ENCODE measurements at regions not wholly inside any gene's neighbourhood (a gene's known extent, or its start where the extent isn't known, plus 50 kb on each side); places are given as distances from the start of the nearest gene placed in this dataset.
"Not testable (repeated sequence)": the region's sequence is repeated elsewhere in the genome, so short reads cannot be mapped to it uniquely, and the experiment has no call there.

DNA sequence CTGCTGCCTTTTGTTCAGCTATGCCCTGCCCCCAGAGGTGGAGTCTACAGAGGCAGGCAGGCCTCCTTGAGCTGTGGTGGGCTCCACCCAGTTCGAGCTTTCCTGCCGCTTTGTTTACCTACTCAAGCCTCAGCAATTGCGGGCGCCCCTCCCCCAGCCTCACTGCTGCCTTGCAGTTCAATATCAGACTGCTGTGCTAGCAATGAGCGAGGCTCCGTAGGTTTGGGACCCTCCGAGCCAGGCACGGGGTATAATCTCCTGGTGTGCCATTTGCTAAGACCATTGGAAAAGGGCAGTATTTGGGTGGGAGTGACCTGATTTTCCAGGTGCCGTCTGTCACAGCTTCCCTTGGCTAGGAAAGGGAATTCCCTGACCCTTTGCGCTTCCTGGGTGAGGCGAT lies 51.9 kb downstream of the DIPK2A start:
- H3K9me3 Mint-ChIP-seq: peaks cover 14% of the 10 kb centered on the region
- H3K4me3 Mint-ChIP-seq; H3K36me3 Mint-ChIP-seq (ENCODE audit: low read depth); ATAC-seq (ENCODE audit: low read depth); DNase-seq; CTCF ChIA-PET; H3K27ac Mint-ChIP-seq; intact Hi-C loops (cut with micrococcal nuclease); H3K27me3 Mint-ChIP-seq; POLR2A ChIA-PET: not testable (repeated sequence)
- peaks cover 18% of the 10 kb centered on the region for H3K4me1 Mint-ChIP-seq

- DNase-seq (no peak), ATAC-seq (ENCODE audit: low read depth) (peak; percentile 92)
- Mint-ChIP-seq H3K27ac (peak overlapping the region; percentile 82), H3K4me3 (peak overlapping the region; percentile 44), H3K9me3 (no peaks in the 10 kb centered on the region), H3K36me3 (ENCODE audit: low read depth) (no peaks in the 10 kb centered on the region), H3K27me3 (no peaks in the 10 kb centered on the region), H3K4me1 (peaks cover 35% of the 10 kb centered on the region)
- ChIA-PET POLR2A (interaction anchor here (0.7 to 1.4 kb wide), 4 partner anchors 33 to 103 kb away, joined by 3 to 23 read pairs (median 4); partner anchors contain the start of gene DIPK2A), CTCF (interaction anchor here (0.7 to 1.4 kb wide), 3 partner anchors 54 to 626 kb away, joined by 3 to 8 read pairs (median 7); partner anchors contain the start of gene DIPK2A)
- TF ChIP-seq, protein P1, sequence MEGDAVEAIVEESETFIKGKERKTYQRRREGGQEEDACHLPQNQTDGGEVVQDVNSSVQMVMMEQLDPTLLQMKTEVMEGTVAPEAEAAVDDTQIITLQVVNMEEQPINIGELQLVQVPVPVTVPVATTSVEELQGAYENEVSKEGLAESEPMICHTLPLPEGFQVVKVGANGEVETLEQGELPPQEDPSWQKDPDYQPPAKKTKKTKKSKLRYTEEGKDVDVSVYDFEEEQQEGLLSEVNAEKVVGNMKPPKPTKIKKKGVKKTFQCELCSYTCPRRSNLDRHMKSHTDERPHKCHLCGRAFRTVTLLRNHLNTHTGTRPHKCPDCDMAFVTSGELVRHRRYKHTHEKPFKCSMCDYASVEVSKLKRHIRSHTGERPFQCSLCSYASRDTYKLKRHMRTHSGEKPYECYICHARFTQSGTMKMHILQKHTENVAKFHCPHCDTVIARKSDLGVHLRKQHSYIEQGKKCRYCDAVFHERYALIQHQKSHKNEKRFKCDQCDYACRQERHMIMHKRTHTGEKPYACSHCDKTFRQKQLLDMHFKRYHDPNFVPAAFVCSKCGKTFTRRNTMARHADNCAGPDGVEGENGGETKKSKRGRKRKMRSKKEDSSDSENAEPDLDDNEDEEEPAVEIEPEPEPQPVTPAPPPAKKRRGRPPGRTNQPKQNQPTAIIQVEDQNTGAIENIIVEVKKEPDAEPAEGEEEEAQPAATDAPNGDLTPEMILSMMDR (IDR thresholded peaks at IDR 0.05): no peak
- intact Hi-C loops (cut with micrococcal nuclease): loop anchor here (1.0 to 5.0 kb wide), 4 partner anchors 30 to 907 kb away; partner anchors contain the start of gene SLC9A9
Observed at GRCh38 chr3:144028798-144029411, 57.3 kb downstream of the DIPK2A start.

- ChIA-PET CTCF (interaction anchor here (0.7 to 2.3 kb wide), 3 partner anchors 55 to 625 kb away, joined by 3 to 8 read pairs (median 8); partner anchors contain the start of gene DIPK2A), POLR2A (interaction anchor here (0.7 to 1.4 kb wide), 2 partner anchors 34 to 58 kb away, joined by 5 to 23 read pairs; partner anchors contain the start of gene DIPK2A)
- peaks cover 35% of the 10 kb centered on the region for H3K4me1 Mint-ChIP-seq
- no peak overlapping the region for H3K4me3 Mint-ChIP-seq
- ATAC-seq (ENCODE audit: low read depth): no peak
- TF ChIP-seq, protein P1 (IDR thresholded peaks at IDR 0.05): no peak
- no peaks in the 10 kb centered on the region for H3K9me3 Mint-ChIP-seq
- H3K27ac Mint-ChIP-seq: peak overlapping the region; percentile 82
- no peaks in the 10 kb centered on the region for H3K36me3 Mint-ChIP-seq (ENCODE audit: low read depth)
- H3K27me3 Mint-ChIP-seq: no peaks in the 10 kb centered on the region
- no peak for DNase-seq
- intact Hi-C loops (cut with micrococcal nuclease): loop anchor here (2.0 to 5.0 kb wide), 3 partner anchors 31 to 907 kb away; partner anchors contain the start of gene SLC9A9
Observed at GRCh38 chr3:144029769-144030168, 58.1 kb downstream of the DIPK2A start.

DNA sequence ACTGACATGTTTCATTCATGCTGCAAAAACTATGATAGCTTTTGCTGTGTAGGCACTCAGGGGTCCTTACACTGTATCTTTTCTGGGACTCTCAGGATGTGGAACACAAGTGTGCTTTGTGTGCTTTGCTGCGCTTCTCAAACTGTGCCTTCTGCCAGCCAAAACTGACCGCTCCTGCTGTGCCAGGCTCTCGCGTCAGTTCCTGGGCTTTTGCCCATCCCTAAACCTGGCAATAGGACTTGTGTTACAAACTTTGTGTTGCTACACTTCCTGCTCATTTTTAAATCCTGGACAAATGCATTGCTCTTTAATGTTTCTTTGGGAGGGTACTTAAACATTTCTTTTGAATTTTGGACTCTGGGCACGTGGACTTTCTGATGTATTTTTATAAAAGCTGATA lies 60.3 kb downstream of the DIPK2A start:
- Mint-ChIP-seq H3K27me3 (no peaks in the 10 kb centered on the region), H3K27ac (no peak overlapping the region), H3K4me3 (no peak overlapping the region), H3K36me3 (ENCODE audit: low read depth) (no peaks in the 10 kb centered on the region), H3K9me3 (no peaks in the 10 kb centered on the region), H3K4me1 (peaks cover 34% of the 10 kb centered on the region)
- DNase-seq (no peak), ATAC-seq (ENCODE audit: low read depth) (no peak)
- POLR2A ChIA-PET: interaction anchor here (1.6 to 3.4 kb wide), 2 partner anchors 60 to 106 kb away, joined by 3 to 24 read pairs; partner anchors contain the start of gene DIPK2A
- TF ChIP-seq, protein P1 (IDR thresholded peaks at IDR 0.05): no peak
- intact Hi-C loops (cut with micrococcal nuclease): no loop called here
- CTCF ChIA-PET: interaction anchor here (2.3 kb wide), 1 partner anchor 57 kb away, joined by 8 read pairs; no protein-coding TSS in a partner anchor

DNA sequence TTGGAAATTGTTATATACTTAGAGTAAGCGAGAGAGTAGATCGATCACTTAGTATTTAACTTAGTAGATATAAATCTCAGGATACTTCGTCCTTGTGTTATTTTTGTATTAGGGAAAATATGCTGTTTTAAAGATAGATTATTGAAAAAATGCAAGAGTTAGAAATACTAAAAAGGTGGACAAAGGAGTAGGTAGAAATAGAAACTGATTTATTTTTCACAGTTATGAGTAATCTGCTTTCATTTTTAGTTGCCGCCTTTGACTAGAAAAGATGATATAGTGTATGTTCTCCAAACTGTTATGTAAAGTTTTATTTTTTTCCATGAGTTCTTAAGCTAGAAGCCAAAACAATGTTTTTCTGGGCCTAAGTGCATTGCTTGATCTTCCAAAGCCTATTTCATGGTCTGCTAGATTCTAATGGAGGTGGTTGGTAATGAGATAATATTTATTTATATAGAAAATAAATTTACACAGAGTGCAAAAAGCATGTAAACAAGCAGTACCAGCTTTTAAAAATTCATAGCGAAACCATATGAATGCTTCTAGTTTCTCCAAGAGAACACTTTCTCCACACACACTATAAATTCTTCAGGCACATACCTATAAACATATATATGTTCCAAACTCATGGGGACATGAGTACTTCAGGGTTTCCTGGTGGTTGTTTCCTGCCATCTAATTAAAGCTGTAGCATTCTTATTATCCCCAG lies 61.1 kb downstream of the DIPK2A start:
- CTCF ChIA-PET: interaction anchor here (1.1 kb wide), 1 partner anchor 57 kb away, joined by 3 read pairs; no protein-coding TSS in a partner anchor
- no peak overlapping the region for H3K27ac Mint-ChIP-seq
- no peaks in the 10 kb centered on the region for H3K36me3 Mint-ChIP-seq (ENCODE audit: low read depth)
- H3K9me3 Mint-ChIP-seq: no peaks in the 10 kb centered on the region
- DNase-seq: no peak
- TF ChIP-seq, protein P1 (IDR thresholded peaks at IDR 0.05): no peak
- POLR2A ChIA-PET: interaction anchor here (3.4 kb wide), 1 partner anchor 61 kb away, joined by 24 read pairs; the partner anchor contains the start of gene DIPK2A
- no peak overlapping the region for H3K4me3 Mint-ChIP-seq
- peaks cover 34% of the 10 kb centered on the region for H3K4me1 Mint-ChIP-seq
- ATAC-seq (ENCODE audit: low read depth): no peak
- intact Hi-C loops (cut with micrococcal nuclease): no loop called here
- H3K27me3 Mint-ChIP-seq: no peaks in the 10 kb centered on the region

Measured in activated B cell treated with CpG ODN at 0.5 μM for 24 hours (primary cell).